ENCODE measurements at regions not wholly inside any gene's neighbourhood (a gene's known extent, or its start where the extent isn't known, plus 50 kb on each side); places are given as distances from the start of the nearest gene placed in this dataset.

DNA sequence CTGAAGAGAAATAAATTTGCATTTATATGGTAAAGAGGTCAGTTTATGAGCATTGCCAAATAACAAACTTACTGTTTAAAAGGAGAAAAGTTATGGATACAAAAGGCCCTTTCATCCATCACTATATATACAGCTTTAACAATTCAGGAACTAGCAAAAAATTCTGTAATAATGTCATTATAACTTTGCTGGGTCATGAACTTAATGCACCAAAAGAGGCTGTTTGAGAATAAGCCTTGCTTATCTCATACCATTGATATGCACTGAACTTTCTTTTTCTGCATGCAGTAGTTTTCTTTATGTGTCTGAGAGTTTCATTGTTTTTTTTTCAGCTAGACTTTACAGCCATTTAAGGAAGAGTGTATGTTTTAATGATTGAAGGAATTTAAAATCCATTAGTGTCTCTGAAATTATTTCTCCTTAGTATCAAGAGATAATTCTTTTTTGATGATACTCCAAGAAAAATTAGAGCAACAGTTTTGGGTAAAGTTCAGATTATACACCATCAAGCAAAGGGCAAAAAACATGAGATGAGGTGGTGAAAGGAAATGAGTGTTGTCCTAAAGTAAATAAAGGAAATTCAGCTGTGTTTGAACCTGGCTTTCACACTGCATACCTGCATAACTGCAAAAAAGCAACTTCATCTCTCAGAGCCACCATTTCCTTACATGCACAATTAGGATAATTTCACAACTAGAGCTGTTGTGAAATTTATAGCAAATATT lies 188.2 kb upstream of the ANO3 start:
- TF ChIP-seq, protein P1, sequence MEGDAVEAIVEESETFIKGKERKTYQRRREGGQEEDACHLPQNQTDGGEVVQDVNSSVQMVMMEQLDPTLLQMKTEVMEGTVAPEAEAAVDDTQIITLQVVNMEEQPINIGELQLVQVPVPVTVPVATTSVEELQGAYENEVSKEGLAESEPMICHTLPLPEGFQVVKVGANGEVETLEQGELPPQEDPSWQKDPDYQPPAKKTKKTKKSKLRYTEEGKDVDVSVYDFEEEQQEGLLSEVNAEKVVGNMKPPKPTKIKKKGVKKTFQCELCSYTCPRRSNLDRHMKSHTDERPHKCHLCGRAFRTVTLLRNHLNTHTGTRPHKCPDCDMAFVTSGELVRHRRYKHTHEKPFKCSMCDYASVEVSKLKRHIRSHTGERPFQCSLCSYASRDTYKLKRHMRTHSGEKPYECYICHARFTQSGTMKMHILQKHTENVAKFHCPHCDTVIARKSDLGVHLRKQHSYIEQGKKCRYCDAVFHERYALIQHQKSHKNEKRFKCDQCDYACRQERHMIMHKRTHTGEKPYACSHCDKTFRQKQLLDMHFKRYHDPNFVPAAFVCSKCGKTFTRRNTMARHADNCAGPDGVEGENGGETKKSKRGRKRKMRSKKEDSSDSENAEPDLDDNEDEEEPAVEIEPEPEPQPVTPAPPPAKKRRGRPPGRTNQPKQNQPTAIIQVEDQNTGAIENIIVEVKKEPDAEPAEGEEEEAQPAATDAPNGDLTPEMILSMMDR (IDR thresholded peaks at IDR 0.05), result no peak
- TF ChIP-seq POLR2A (IDR thresholded peaks at IDR 0.05), result no peak

Measured in adrenal gland (tissue), 5 donors.